Right cardiac atrium (tissue), 5 donors: ENCODE measurements at regions not wholly inside any gene's neighbourhood (a gene's known extent, or its start where the extent isn't known, plus 50 kb on each side); places are given as distances from the start of the nearest gene placed in this dataset.
A peak's percentile ranks its signal among the peaks of the same experiment; 100 is the strongest.
"Not testable (repeated sequence)": the region's sequence is repeated elsewhere in the genome, so short reads cannot be mapped to it uniquely, and the experiment has no call there.

Experiments
- ATAC-seq, 2 donors: fragments of 200-7000 bp; cut with Tn5 transposase; one replicate each; pipeline versions ENCODE4 v1.8.0 to v1.9.1; 2020; ENCODE audit warnings: moderate library complexity in 2 of 2, mild to moderate bottlenecking in 1 of 2
- DNase-seq, 3 donors: peaks; one replicate each; pipeline ENCODE4 v3.0.0-alpha.2; 2020
- H3K27ac ChIP-seq: one replicate; pipeline ENCODE4 v1.5.1; 2013; ENCODE audit warnings: mild to moderate bottlenecking, low read length, control low read depth, moderate library complexity
- H3K27me3 ChIP-seq: one replicate; pipeline ENCODE4 v1.6.1; 2013; ENCODE audit not compliant: control insufficient read depth, insufficient read depth
- H3K4me1 ChIP-seq: one replicate; pipeline ENCODE4 v1.6.1; 2013; ENCODE audit warnings: low read length; ENCODE audit not compliant: control insufficient read depth, insufficient read depth
- H3K4me3 ChIP-seq: one replicate; pipeline ENCODE4 v1.5.1; 2013; ENCODE audit warnings: low read length, control low read depth
- H3K9me3 ChIP-seq: one replicate; pipeline ENCODE4 v1.6.1; 2013; ENCODE audit warnings: low read length; ENCODE audit not compliant: control insufficient read depth
- WGBS: extraction: QIAGEN DNeasy Blood & Tissue Kit; methylation state at CpG from one replicate; pipeline ENCODE4 v1.1.7; 2013; 5-methylcytosine and 5-hydroxymethylcytosine counted together
- intact Hi-C, 4 donors: fragments of 100-400 bp; cut with DNase I; formaldehyde crosslinking; loops; one replicate each; pipeline versions ENCODE4 v1.11.0 to v1.14.0; 2022 to 2023
- donor health status: healthy with polysubstance abuse.
- donor health status: DM: no; HTN: yes; CAD: no.
- donor health status: DM: no; HTN: no; CAD: no.
- donor health status: DM: no; HTN: yes; CAD: no; lungs with severe emphysema.
- donor health status: DM: yes; HTN: yes; CAD: no.

- DNase-seq (no peak), ATAC-seq (no peak)
- WGBS, result 89% methylated on average over 11 of the region's 11 CpGs
- Histone ChIP-seq H3K4me1 (no peaks in the 10 kb centered on the region), H3K4me3 (no peak overlapping the region), H3K9me3 (no peaks in the 10 kb centered on the region), H3K27me3 (no peaks in the 10 kb centered on the region), H3K27ac (no peak overlapping the region)
- intact Hi-C loops, result no loop called here
These were observed 225.0 kb upstream of the FAM3C start for GRCh38 chr7:121620953-121621606.

GRCh38 chr7:121620206-121620605 is 224.1 kb upstream of the FAM3C start:
- intact Hi-C loops, result no loop called here

GRCh38 chr7:121618182-121618581 is 222.1 kb upstream of the FAM3C start:
- 81% methylated on average over 2 of the region's 2 CpGs for WGBS
- H3K4me3 ChIP-seq, result no peak overlapping the region
- ATAC-seq (no peak), DNase-seq (no peak)
- H3K27ac ChIP-seq, result no peak overlapping the region
- H3K27me3 ChIP-seq, result no peaks in the 10 kb centered on the region
- intact Hi-C loops, result no loop called here
- no peaks in the 10 kb centered on the region for H3K4me1 ChIP-seq
- no peaks in the 10 kb centered on the region for H3K9me3 ChIP-seq

More at GRCh38 chr7:121620206-121620605, 224.1 kb upstream of the FAM3C start:
- WGBS, result 31% methylated on average over 3 of the region's 3 CpGs
- no peaks in the 10 kb centered on the region for H3K9me3 ChIP-seq
- no peaks in the 10 kb centered on the region for H3K27me3 ChIP-seq
- H3K4me3 ChIP-seq, result no peak overlapping the region
- DNase-seq (no peak), ATAC-seq (no peak)
- H3K27ac ChIP-seq, result no peak overlapping the region
- H3K4me1 ChIP-seq, result no peaks in the 10 kb centered on the region

DNA sequence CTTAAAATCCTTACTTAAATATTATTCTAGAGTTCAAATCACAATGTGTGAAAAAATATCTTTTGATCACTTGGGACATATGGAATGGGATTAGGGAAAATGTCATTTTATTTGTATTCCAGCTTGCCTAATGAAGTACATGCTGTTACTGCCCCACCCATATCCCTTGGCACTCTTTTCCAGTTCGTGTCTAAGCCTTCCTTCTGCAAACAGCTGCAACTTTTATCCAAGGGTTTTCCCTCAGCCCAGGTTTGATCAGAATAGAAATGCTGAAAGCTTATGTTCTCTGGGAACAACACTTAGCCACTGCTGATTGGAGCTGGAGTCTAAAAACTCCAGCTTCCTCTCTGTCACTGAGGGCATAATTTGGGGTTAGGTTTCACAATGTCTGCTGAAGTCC is 214.1 kb upstream of the FAM3C start:
- Histone ChIP-seq H3K27ac (peak overlapping the region; percentile 21), H3K4me1 (peaks cover 3% of the 10 kb centered on the region), H3K27me3 (no peaks in the 10 kb centered on the region), H3K4me3 (no peak overlapping the region), H3K9me3 (no peaks in the 10 kb centered on the region)
- ATAC-seq (peak; percentile 74 to 87), DNase-seq (peak in 2 of 3 donors; percentile 10 to 60)
- 6% methylated on average over 1 of the region's 1 CpG for WGBS
- intact Hi-C loops, result no loop called here

- ATAC-seq, result no peak
- peaks cover 3% of the 10 kb centered on the region for H3K4me1 ChIP-seq
- DNase-seq, result no peak
- no peaks in the 10 kb centered on the region for H3K27me3 ChIP-seq
- intact Hi-C loops, result loop anchor here in 1 of 4 donors (10.0 kb wide), 1 partner anchor 386 kb away; no protein-coding TSS in a partner anchor
- H3K27ac ChIP-seq, result no peak overlapping the region
- H3K9me3 ChIP-seq, result no peaks in the 10 kb centered on the region
- H3K4me3 ChIP-seq, result no peak overlapping the region
These were observed 213.1 kb upstream of the FAM3C start for GRCh38 chr7:121609208-121609607.

GRCh38 chr7:121608785-121609184 is 212.7 kb upstream of the FAM3C start:
- 42% methylated on average over 6 of the region's 6 CpGs for WGBS
- H3K4me1 ChIP-seq, result peaks cover 3% of the 10 kb centered on the region
- H3K27me3 ChIP-seq, result no peaks in the 10 kb centered on the region
- no peak overlapping the region for H3K27ac ChIP-seq
- no peaks in the 10 kb centered on the region for H3K9me3 ChIP-seq
- intact Hi-C loops, result loop anchor here in 1 of 4 donors (10.0 kb wide), 1 partner anchor 386 kb away; no protein-coding TSS in a partner anchor
- H3K4me3 ChIP-seq, result no peak overlapping the region
- ATAC-seq (peak in 1 of 2 donors; percentile 14), DNase-seq (peak in 2 of 3 donors; percentile 9 to 52)

GRCh38 chr7:121608183-121608582 is 212.1 kb upstream of the FAM3C start:
- intact Hi-C loops, result loop anchor here in 1 of 4 donors (10.0 kb wide), 1 partner anchor 387 kb away; no protein-coding TSS in a partner anchor
- not testable (repeated sequence) for ATAC-seq
- WGBS, result 84% methylated on average over 2 of the region's 2 CpGs

GRCh38 chr7:121605317-121605680 is 209.2 kb upstream of the FAM3C start:
- H3K4me3 ChIP-seq, result no peak overlapping the region
- intact Hi-C loops, result loop anchor here in 1 of 4 donors (10.0 kb wide), 1 partner anchor 390 kb away; no protein-coding TSS in a partner anchor
- H3K4me1 ChIP-seq, result peaks cover under 1% of the 10 kb centered on the region
- ATAC-seq, result peak; percentile 10 to 42
- WGBS, result 43% methylated on average over 3 of the region's 3 CpGs
- H3K27ac ChIP-seq, result no peak overlapping the region
- no peaks in the 10 kb centered on the region for H3K27me3 ChIP-seq
- DNase-seq, result no peak
- no peaks in the 10 kb centered on the region for H3K9me3 ChIP-seq

More at GRCh38 chr7:121608183-121608582, 212.1 kb upstream of the FAM3C start:
- not testable (repeated sequence) for DNase-seq, H3K27ac ChIP-seq, H3K27me3 ChIP-seq, H3K9me3 ChIP-seq, H3K4me3 ChIP-seq, H3K4me1 ChIP-seq

GRCh38 chr7:121604627-121605316 is 208.7 kb upstream of the FAM3C start:
- Histone ChIP-seq H3K27ac (no peak overlapping the region), H3K9me3 (no peaks in the 10 kb centered on the region), H3K4me3 (no peak overlapping the region), H3K27me3 (no peaks in the 10 kb centered on the region), H3K4me1 (no peaks in the 10 kb centered on the region)
- DNase-seq (peak; percentile 44 to 69 (median 50)), ATAC-seq (peak; percentile 93 to 94)
- WGBS, result 39% methylated on average over 2 of the region's 2 CpGs
- intact Hi-C loops, result loop anchor here in 1 of 4 donors (10.0 kb wide), 1 partner anchor 390 kb away; no protein-coding TSS in a partner anchor

GRCh38 chr7:121603886-121604285 is 207.8 kb upstream of the FAM3C start:
- H3K27me3 ChIP-seq, result no peaks in the 10 kb centered on the region
- WGBS, result 52% methylated on average over 2 of the region's 2 CpGs
- no peaks in the 10 kb centered on the region for H3K9me3 ChIP-seq
- H3K4me1 ChIP-seq, result no peaks in the 10 kb centered on the region
- intact Hi-C loops, result loop anchor here in 1 of 4 donors (10.0 kb wide), 1 partner anchor 391 kb away; no protein-coding TSS in a partner anchor
- ATAC-seq (no peak), DNase-seq (no peak)
- H3K27ac ChIP-seq, result no peak overlapping the region
- no peak overlapping the region for H3K4me3 ChIP-seq

- Histone ChIP-seq H3K4me1 (no peaks in the 10 kb centered on the region), H3K27ac (no peak overlapping the region), H3K4me3 (no peak overlapping the region), H3K9me3 (no peaks in the 10 kb centered on the region), H3K27me3 (no peaks in the 10 kb centered on the region)
- no peak for ATAC-seq
- WGBS, result 96% methylated on average over 1 of the region's 1 CpG
- no peak for DNase-seq
- intact Hi-C loops, result loop anchor here in 2 of 4 donors (10.0 kb wide), 1 partner anchor 395 kb away; no protein-coding TSS in a partner anchor
These were observed 203.8 kb upstream of the FAM3C start for GRCh38 chr7:121599887-121600286.
